MCF 10A (cell line): ENCODE measurements at regions not wholly inside any gene's neighbourhood (a gene's known extent, or its start where the extent isn't known, plus 50 kb on each side); places are given as distances from the start of the nearest gene placed in this dataset.

ENCODE experiments used
- BruUV-seq: library from RNA; stranded (reverse); fragments of 400-500 nt; replicated peaks from 2 replicates; lab custom pipeline; 2021; lab: Mats Ljungman, UMichigan
- CTCF ChIA-PET: fragments of 300-600 bp; sonication (Branson Sonifier 250); formaldehyde crosslinking; extraction: SDS; loops from one replicate; lab custom pipeline; 2021; ENCODE audit warnings: antibody characterized with exemption, inconsistent platforms; lab: Yijun Ruan, JAX
- POLR2A ChIA-PET: fragments of 300-600, 350-650 bp; sonication (Branson Sonifier 250); formaldehyde crosslinking; extraction: SDS; loops from one replicate; lab custom pipeline; 2020; ENCODE audit warnings: antibody characterized with exemption, inconsistent platforms; lab: Yijun Ruan, JAX
- DNase-seq: peaks from one replicate; pipeline ENCODE4 v3.0.0-alpha.2; 2018; ENCODE audit not compliant: unreplicated experiment
- H3K27ac Mint-ChIP-seq: one replicate; pipeline ENCODE4 v1.8.0; 2022; ENCODE audit warnings: mild to moderate bottlenecking, low read depth, mixed read lengths; ENCODE audit not compliant: unreplicated experiment
- H3K27me3 Mint-ChIP-seq: one replicate; pipeline ENCODE4 v1.8.0; 2022; ENCODE audit warnings: mixed read lengths; ENCODE audit not compliant: insufficient read depth, unreplicated experiment
- H3K36me3 Mint-ChIP-seq: one replicate; pipeline ENCODE4 v1.8.0; 2022; ENCODE audit warnings: mild to moderate bottlenecking, moderate library complexity, mixed read lengths; ENCODE audit not compliant: insufficient read depth, unreplicated experiment
- H3K4me1 Mint-ChIP-seq: one replicate; pipeline ENCODE4 v1.8.0; 2022; ENCODE audit warnings: mixed read lengths; ENCODE audit not compliant: insufficient read depth, unreplicated experiment
- H3K4me3 Mint-ChIP-seq: one replicate; pipeline ENCODE4 v1.8.0; 2022; ENCODE audit warnings: mild to moderate bottlenecking, moderate library complexity, mixed read lengths; ENCODE audit not compliant: unreplicated experiment
- H3K9me3 Mint-ChIP-seq: one replicate; pipeline ENCODE4 v1.8.0; 2022; ENCODE audit warnings: mixed read lengths; ENCODE audit not compliant: unreplicated experiment
- intact Hi-C: fragments of 100-400 bp; cut with micrococcal nuclease; formaldehyde crosslinking; loops from 2 replicates; pipeline ENCODE4 v1.14.1; 2022
- TF ChIP-seq, protein P1 (sequence below): fragments of 200-600 bp; IDR thresholded peaks from one replicate; pipeline ENCODE4 v1.8.0; 2022; ENCODE audit warnings: antibody characterized with exemption, mild to moderate bottlenecking; ENCODE audit not compliant: unreplicated experiment

- Mint-ChIP-seq H3K36me3 (peaks cover 4% of the 10 kb centered on the region), H3K27ac (no peak overlapping the region), H3K4me3 (no peak overlapping the region), H3K27me3 (no peaks in the 10 kb centered on the region), H3K9me3 (no peaks in the 10 kb centered on the region), H3K4me1 (peaks cover 27% of the 10 kb centered on the region)
- no peak for DNase-seq
- intact Hi-C loops: no loop called here
- TF ChIP-seq, protein P1, sequence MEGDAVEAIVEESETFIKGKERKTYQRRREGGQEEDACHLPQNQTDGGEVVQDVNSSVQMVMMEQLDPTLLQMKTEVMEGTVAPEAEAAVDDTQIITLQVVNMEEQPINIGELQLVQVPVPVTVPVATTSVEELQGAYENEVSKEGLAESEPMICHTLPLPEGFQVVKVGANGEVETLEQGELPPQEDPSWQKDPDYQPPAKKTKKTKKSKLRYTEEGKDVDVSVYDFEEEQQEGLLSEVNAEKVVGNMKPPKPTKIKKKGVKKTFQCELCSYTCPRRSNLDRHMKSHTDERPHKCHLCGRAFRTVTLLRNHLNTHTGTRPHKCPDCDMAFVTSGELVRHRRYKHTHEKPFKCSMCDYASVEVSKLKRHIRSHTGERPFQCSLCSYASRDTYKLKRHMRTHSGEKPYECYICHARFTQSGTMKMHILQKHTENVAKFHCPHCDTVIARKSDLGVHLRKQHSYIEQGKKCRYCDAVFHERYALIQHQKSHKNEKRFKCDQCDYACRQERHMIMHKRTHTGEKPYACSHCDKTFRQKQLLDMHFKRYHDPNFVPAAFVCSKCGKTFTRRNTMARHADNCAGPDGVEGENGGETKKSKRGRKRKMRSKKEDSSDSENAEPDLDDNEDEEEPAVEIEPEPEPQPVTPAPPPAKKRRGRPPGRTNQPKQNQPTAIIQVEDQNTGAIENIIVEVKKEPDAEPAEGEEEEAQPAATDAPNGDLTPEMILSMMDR: no peak
- BruUV-seq: no TSS peak
- POLR2A ChIA-PET: no interaction called here
- CTCF ChIA-PET: interaction anchor here (0.6 kb wide), 1 partner anchor 317 kb away, joined by 3 read pairs; no protein-coding TSS in a partner anchor
These were observed 456.7 kb upstream of the THBS1 start for GRCh38 chr15:39124155-39124552.

DNA sequence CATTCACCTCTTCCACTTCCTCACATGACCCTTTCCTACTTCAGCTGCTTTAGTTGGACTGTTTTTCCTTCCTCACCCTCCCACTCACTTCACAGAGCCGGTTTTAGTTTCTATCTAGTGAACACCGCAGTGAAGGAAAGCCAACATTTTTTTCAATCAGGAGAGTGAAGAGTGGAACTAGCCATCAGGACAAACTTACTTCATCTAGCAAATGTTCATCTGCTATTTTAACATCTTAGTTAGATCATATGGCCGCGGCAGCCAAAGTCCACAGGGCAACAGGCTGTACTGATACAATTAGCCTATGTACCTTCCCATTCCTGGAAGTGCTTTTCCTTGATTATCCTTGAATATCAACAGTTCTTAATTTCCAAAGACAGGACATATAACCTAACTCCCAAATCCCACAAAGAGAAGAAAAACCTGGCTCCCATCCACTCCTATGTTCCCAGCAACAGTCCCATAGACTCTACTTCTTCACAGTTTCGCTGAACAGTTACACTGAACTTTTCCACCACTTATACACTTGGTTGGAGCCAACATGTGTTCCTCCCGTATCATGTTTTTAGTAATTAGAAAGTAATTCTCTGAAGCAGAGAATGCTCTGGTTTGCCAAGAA lies 456.2 kb upstream of the THBS1 start:
- DNase-seq: no peak
- no peak overlapping the region for H3K4me3 Mint-ChIP-seq
- TF ChIP-seq, protein P1: no peak
- H3K36me3 Mint-ChIP-seq: peaks cover 4% of the 10 kb centered on the region
- H3K4me1 Mint-ChIP-seq: peaks cover 26% of the 10 kb centered on the region
- ChIA-PET CTCF (interaction anchor here (1.0 to 1.1 kb wide), 2 partner anchors 308 to 454 kb away, joined by 3 to 5 read pairs; no protein-coding TSS in a partner anchor), POLR2A (interaction anchor here (0.6 kb wide), 2 partner anchors 78 to 459 kb away, joined by 3 to 4 read pairs; no protein-coding TSS in a partner anchor)
- no peaks in the 10 kb centered on the region for H3K27me3 Mint-ChIP-seq
- BruUV-seq: no TSS peak
- no peaks in the 10 kb centered on the region for H3K9me3 Mint-ChIP-seq
- intact Hi-C loops: no loop called here
- H3K27ac Mint-ChIP-seq: no peak overlapping the region

DNA sequence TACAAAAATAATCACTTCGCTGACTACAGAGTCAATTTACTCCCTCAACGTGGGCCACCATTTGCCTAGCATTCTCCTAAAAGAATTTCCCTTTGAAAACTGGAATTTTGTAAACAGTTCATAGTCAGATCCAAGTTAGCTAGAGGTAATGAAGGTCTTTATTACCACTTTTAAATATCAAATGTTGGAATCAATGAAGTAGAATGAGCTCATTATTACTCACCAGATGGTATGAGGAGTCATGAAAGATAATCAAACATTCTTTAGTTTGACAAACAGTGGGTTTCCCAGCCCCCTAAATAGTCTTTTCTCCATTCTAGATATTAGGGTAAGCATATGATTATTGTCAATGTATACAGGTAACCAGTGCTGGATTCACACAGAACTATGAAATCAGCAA lies 455.7 kb upstream of the THBS1 start:
- intact Hi-C loops: no loop called here
- H3K27ac Mint-ChIP-seq: no peak overlapping the region
- peaks cover 26% of the 10 kb centered on the region for H3K4me1 Mint-ChIP-seq
- H3K4me3 Mint-ChIP-seq: no peak overlapping the region
- DNase-seq: no peak
- H3K9me3 Mint-ChIP-seq: no peaks in the 10 kb centered on the region
- CTCF ChIA-PET: interaction anchor here (0.7 to 1.1 kb wide), 3 partner anchors 130 to 453 kb away, joined by 3 to 5 read pairs (median 3); no protein-coding TSS in a partner anchor
- BruUV-seq: no TSS peak
- TF ChIP-seq, protein P1: no peak
- POLR2A ChIA-PET: interaction anchor here (0.6 kb wide), 2 partner anchors 78 to 458 kb away, joined by 3 to 4 read pairs; no protein-coding TSS in a partner anchor
- H3K36me3 Mint-ChIP-seq: peaks cover 4% of the 10 kb centered on the region
- H3K27me3 Mint-ChIP-seq: no peaks in the 10 kb centered on the region

GRCh38 chr15:39125904-39126303 lies 455.0 kb upstream of the THBS1 start:
- ChIA-PET POLR2A (no interaction called here), CTCF (interaction anchor here (1.0 to 1.1 kb wide), 2 partner anchors 309 to 453 kb away, joined by 3 to 5 read pairs; no protein-coding TSS in a partner anchor)
- TF ChIP-seq, protein P1: peak; percentile 45
- no peak overlapping the region for H3K27ac Mint-ChIP-seq
- no peaks in the 10 kb centered on the region for H3K9me3 Mint-ChIP-seq
- BruUV-seq: no TSS peak
- H3K4me1 Mint-ChIP-seq: peaks cover 26% of the 10 kb centered on the region
- intact Hi-C loops: loop anchor here (2.0 kb wide), 1 partner anchor 455 kb away; the partner anchor contains the start of gene THBS1
- H3K4me3 Mint-ChIP-seq: no peak overlapping the region
- H3K36me3 Mint-ChIP-seq: peaks cover 4% of the 10 kb centered on the region
- H3K27me3 Mint-ChIP-seq: no peaks in the 10 kb centered on the region
- DNase-seq: peak; percentile 78
